ENCODE measurements at regions not wholly inside any gene's neighbourhood (a gene's known extent, or its start where the extent isn't known, plus 50 kb on each side); places are given as distances from the start of the nearest gene placed in this dataset.

- TF ChIP-seq POLR2AphosphoS5 (IDR thresholded peaks at IDR 0.05; ENCODE audit: low read depth, low read length) (no peak), FOXP2 (optimal IDR thresholded peaks at IDR 0.05; ENCODE audit: borderline replicate concordance, extremely low read depth, extremely low read length, insufficient read depth) (no peak), REST (IDR thresholded peaks at IDR 0.05; ENCODE audit: insufficient read depth in 1 of 2, low read depth in 2 of 2, low read length in 2 of 2) (no peak), SIN3A (IDR thresholded peaks at IDR 0.05; ENCODE audit: borderline replicate concordance, insufficient read depth, low read length) (no peak), TAF1 (IDR thresholded peaks at IDR 0.05; ENCODE audit: borderline replicate concordance, insufficient read depth, low read length) (no peak)
Observed at GRCh38 chr18:78521744-78522143, 457.9 kb upstream of the SALL3 start.

GRCh38 chr18:78522507-78522906 lies 457.1 kb upstream of the SALL3 start:
- no peak for TF ChIP-seq TAF1 (IDR thresholded peaks at IDR 0.05; ENCODE audit: borderline replicate concordance, insufficient read depth, low read length)
- no peak for TF ChIP-seq FOXP2 (optimal IDR thresholded peaks at IDR 0.05; ENCODE audit: borderline replicate concordance, extremely low read depth, extremely low read length, insufficient read depth)
- TF ChIP-seq REST (IDR thresholded peaks at IDR 0.05; ENCODE audit: insufficient read depth in 1 of 2, low read depth in 2 of 2, low read length in 2 of 2): no peak
- TF ChIP-seq SIN3A (IDR thresholded peaks at IDR 0.05; ENCODE audit: borderline replicate concordance, insufficient read depth, low read length): no peak

GRCh38 chr18:78523850-78524249 lies 455.8 kb upstream of the SALL3 start:
- no peak for TF ChIP-seq TAF1 (IDR thresholded peaks at IDR 0.05; ENCODE audit: borderline replicate concordance, insufficient read depth, low read length)

- TF ChIP-seq FOXP2 (optimal IDR thresholded peaks at IDR 0.05; ENCODE audit: borderline replicate concordance, extremely low read depth, extremely low read length, insufficient read depth) (no peak), REST (IDR thresholded peaks at IDR 0.05; ENCODE audit: insufficient read depth in 1 of 2, low read depth in 2 of 2, low read length in 2 of 2) (no peak), POLR2AphosphoS5 (IDR thresholded peaks at IDR 0.05; ENCODE audit: low read depth, low read length) (no peak), SIN3A (IDR thresholded peaks at IDR 0.05; ENCODE audit: borderline replicate concordance, insufficient read depth, low read length) (no peak), TAF1 (IDR thresholded peaks at IDR 0.05; ENCODE audit: borderline replicate concordance, insufficient read depth, low read length) (no peak)
Observed at GRCh38 chr18:78525366-78526111, 454.1 kb upstream of the SALL3 start.

GRCh38 chr18:78526275-78526674 lies 453.3 kb upstream of the SALL3 start:
- TF ChIP-seq FOXP2 (optimal IDR thresholded peaks at IDR 0.05; ENCODE audit: borderline replicate concordance, extremely low read depth, extremely low read length, insufficient read depth) (no peak), REST (IDR thresholded peaks at IDR 0.05; ENCODE audit: insufficient read depth in 1 of 2, low read depth in 2 of 2, low read length in 2 of 2) (no peak), POLR2AphosphoS5 (IDR thresholded peaks at IDR 0.05; ENCODE audit: low read depth, low read length) (no peak), TAF1 (IDR thresholded peaks at IDR 0.05; ENCODE audit: borderline replicate concordance, insufficient read depth, low read length) (no peak), SIN3A (IDR thresholded peaks at IDR 0.05; ENCODE audit: borderline replicate concordance, insufficient read depth, low read length) (no peak)
